ENCODE measurements at regions not wholly inside any gene's neighbourhood (a gene's known extent, or its start where the extent isn't known, plus 50 kb on each side); places are given as distances from the start of the nearest gene placed in this dataset.

DNA sequence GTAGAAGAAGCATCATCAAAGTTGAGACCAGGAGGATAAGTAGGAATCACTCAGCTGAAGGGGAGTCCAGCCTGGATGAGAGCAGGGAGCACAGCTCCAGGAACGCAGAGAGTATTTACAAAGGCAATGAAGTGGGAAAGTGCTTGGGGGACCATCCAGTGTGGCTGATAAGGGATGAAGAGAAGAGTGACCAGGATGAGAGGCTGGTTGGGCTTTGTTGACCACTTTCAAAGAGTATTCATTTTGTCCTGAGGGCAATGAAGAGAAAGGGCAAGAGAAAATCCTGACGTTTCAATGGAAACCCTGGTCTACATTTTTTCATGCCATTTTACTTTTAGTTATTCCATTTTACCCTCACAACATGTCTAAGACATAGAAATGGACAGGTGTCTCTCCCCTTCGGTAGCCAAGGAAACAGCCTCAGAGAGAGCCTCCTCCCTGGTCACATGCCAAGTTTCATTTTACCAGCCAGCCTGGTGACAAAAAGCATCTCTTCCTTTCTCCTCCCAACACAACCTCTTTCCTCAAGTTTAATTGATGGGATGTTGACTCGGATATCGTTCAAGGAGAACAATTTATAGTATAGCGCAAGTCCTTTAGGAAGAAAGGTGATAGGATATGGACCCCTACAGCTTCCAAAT is 492.7 kb upstream of the CLINT1 start:
- Histone ChIP-seq H3K36me3 (replicated peaks in 1 of 2; ENCODE audit: control insufficient read depth in 1 of 2, insufficient read depth in 2 of 2, low read length in 2 of 2) (no peaks in the 10 kb centered on the region), H3K4me3 (replicated peaks in 1 of 3; ENCODE audit: low read depth in 2 of 3, low read length in 3 of 3) (no peak overlapping the region), H3K79me2 (ENCODE audit: insufficient read depth, low read length) (no peaks in the 10 kb centered on the region), H3K27ac (ENCODE audit: low read depth in 1 of 2, low read length in 2 of 2) (no peak overlapping the region), H3K27me3 (ENCODE audit: control insufficient read depth in 2 of 2, insufficient read depth in 2 of 2, low read length in 2 of 2) (peaks cover 2% of the 10 kb centered on the region in 2 donors), H3K9me3 (replicated peaks in 1 of 2; ENCODE audit: control insufficient read depth in 1 of 2, insufficient read depth in 1 of 2, low read length in 2 of 2) (no peaks in the 10 kb centered on the region), H3K9ac (ENCODE audit: insufficient read depth, low read length, poor library complexity, severe bottlenecking) (no peak overlapping the region), H3K4me2 (replicated peaks; ENCODE audit: extremely low read depth, low read length, poor library complexity, severe bottlenecking) (no peak overlapping the region), H2AFZ (ENCODE audit: insufficient read depth, low read depth, low read length, poor library complexity, severe bottlenecking) (no peak overlapping the region), H3K4me1 (ENCODE audit: control insufficient read depth in 1 of 2, insufficient read depth in 2 of 2, low read length in 2 of 2) (no peaks in the 10 kb centered on the region), H4K20me1 (ENCODE audit: insufficient read depth, low read length) (no peaks in the 10 kb centered on the region)
- no peak for DNase-seq
- Mint-ChIP-seq H3K27me3 (ENCODE audit: low read depth in 3 of 3) (peaks cover 1 to 11% (median 6%) of the 10 kb centered on the region in 3 donors), H3K27ac (no peak overlapping the region), H3K4me3 (no peak overlapping the region), H3K4me1 (peaks cover 6% of the 10 kb centered on the region), H3K9me3 (peaks cover 0 to 12% (median 6%) of the 10 kb centered on the region in 7 donors), H3K36me3 (no peaks in the 10 kb centered on the region)
- TF ChIP-seq, protein P1, sequence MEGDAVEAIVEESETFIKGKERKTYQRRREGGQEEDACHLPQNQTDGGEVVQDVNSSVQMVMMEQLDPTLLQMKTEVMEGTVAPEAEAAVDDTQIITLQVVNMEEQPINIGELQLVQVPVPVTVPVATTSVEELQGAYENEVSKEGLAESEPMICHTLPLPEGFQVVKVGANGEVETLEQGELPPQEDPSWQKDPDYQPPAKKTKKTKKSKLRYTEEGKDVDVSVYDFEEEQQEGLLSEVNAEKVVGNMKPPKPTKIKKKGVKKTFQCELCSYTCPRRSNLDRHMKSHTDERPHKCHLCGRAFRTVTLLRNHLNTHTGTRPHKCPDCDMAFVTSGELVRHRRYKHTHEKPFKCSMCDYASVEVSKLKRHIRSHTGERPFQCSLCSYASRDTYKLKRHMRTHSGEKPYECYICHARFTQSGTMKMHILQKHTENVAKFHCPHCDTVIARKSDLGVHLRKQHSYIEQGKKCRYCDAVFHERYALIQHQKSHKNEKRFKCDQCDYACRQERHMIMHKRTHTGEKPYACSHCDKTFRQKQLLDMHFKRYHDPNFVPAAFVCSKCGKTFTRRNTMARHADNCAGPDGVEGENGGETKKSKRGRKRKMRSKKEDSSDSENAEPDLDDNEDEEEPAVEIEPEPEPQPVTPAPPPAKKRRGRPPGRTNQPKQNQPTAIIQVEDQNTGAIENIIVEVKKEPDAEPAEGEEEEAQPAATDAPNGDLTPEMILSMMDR (IDR thresholded peaks at IDR 0.05), result no peak
- intact Hi-C loops (cut with micrococcal nuclease), result no loop called here
- 96% methylated on average over 4 of the region's 6 CpGs for WGBS (ENCODE audit: insufficient coverage)

DNA sequence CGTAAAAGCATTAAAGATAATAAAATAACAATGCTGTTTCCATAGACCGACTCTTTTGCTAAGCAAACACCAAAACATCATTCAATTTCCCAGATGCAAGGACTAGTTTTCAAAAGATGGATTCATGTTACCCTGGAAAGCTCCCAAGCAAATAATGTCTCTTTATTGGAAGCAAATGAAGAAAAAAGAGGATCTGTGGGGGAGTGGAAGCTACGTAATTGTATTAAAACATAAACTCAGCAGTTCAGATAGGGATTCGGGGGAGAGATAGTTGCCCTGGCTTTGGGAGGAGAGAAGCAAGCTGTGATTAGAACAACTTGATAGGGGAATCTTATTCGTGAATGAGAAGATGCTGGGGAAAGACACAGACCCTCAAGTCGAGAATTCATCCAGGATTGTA is 491.0 kb upstream of the CLINT1 start:
- Mint-ChIP-seq H3K9me3 (peaks cover 5 to 19% (median 12%) of the 10 kb centered on the region in 7 donors), H3K4me1 (peaks cover 3% of the 10 kb centered on the region), H3K27me3 (ENCODE audit: low read depth in 3 of 3) (peaks cover 1 to 10% (median 2%) of the 10 kb centered on the region in 3 donors), H3K27ac (no peak overlapping the region), H3K36me3 (no peaks in the 10 kb centered on the region), H3K4me3 (no peak overlapping the region)
- H3K36me3 ChIP-seq (replicated peaks in 1 of 2; ENCODE audit: control insufficient read depth in 1 of 2, insufficient read depth in 2 of 2, low read length in 2 of 2), result no peaks in the 10 kb centered on the region
- TF ChIP-seq, protein P1 (IDR thresholded peaks at IDR 0.05), result no peak
- H4K20me1 ChIP-seq (ENCODE audit: insufficient read depth, low read length), result no peaks in the 10 kb centered on the region
- H2AFZ ChIP-seq (ENCODE audit: insufficient read depth, low read depth, low read length, poor library complexity, severe bottlenecking), result no peak overlapping the region
- intact Hi-C loops (cut with micrococcal nuclease), result no loop called here
- H3K4me2 ChIP-seq (replicated peaks; ENCODE audit: extremely low read depth, low read length, poor library complexity, severe bottlenecking), result no peak overlapping the region
- DNase-seq, result no peak
- no peaks in the 10 kb centered on the region for H3K79me2 ChIP-seq (ENCODE audit: insufficient read depth, low read length)
- no peaks in the 10 kb centered on the region for H3K4me1 ChIP-seq (ENCODE audit: control insufficient read depth in 1 of 2, insufficient read depth in 2 of 2, low read length in 2 of 2)
- H3K27me3 ChIP-seq (ENCODE audit: control insufficient read depth in 2 of 2, insufficient read depth in 2 of 2, low read length in 2 of 2), result peaks cover under 1 to 2% of the 10 kb centered on the region in 2 donors
- no peak overlapping the region for H3K4me3 ChIP-seq (replicated peaks in 1 of 3; ENCODE audit: low read depth in 2 of 3, low read length in 3 of 3)
- no peak overlapping the region for H3K27ac ChIP-seq (ENCODE audit: low read depth in 1 of 2, low read length in 2 of 2)
- WGBS (ENCODE audit: insufficient coverage), result 87% methylated on average over 3 of the region's 6 CpGs
- H3K9ac ChIP-seq (ENCODE audit: insufficient read depth, low read length, poor library complexity, severe bottlenecking), result no peak overlapping the region
- no peaks in the 10 kb centered on the region for H3K9me3 ChIP-seq (replicated peaks in 1 of 2; ENCODE audit: control insufficient read depth in 1 of 2, insufficient read depth in 1 of 2, low read length in 2 of 2)
